ENCODE measurements at regions not wholly inside any gene's neighbourhood (a gene's known extent, or its start where the extent isn't known, plus 50 kb on each side); places are given as distances from the start of the nearest gene placed in this dataset.

DNA sequence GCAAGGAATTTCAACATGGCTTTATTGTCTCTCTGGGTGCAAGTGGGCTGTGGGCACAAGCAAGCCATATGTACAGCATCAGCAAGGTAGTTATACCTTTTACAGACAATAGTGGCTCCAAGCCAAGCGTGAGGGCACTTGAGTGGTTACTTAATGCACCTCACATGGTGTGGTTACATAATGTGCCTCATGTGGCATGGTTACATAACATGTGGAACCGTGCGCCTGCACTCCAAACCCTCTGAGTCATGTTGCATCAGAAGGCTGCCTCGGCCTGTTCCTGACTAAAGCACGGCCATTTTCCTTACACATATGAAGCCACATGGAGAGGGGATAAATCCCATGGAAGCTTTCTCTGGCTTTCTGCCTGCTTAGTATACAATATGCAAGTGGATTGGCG is 150.9 kb downstream of the OSTF1 start:
- TF ChIP-seq, protein P1, sequence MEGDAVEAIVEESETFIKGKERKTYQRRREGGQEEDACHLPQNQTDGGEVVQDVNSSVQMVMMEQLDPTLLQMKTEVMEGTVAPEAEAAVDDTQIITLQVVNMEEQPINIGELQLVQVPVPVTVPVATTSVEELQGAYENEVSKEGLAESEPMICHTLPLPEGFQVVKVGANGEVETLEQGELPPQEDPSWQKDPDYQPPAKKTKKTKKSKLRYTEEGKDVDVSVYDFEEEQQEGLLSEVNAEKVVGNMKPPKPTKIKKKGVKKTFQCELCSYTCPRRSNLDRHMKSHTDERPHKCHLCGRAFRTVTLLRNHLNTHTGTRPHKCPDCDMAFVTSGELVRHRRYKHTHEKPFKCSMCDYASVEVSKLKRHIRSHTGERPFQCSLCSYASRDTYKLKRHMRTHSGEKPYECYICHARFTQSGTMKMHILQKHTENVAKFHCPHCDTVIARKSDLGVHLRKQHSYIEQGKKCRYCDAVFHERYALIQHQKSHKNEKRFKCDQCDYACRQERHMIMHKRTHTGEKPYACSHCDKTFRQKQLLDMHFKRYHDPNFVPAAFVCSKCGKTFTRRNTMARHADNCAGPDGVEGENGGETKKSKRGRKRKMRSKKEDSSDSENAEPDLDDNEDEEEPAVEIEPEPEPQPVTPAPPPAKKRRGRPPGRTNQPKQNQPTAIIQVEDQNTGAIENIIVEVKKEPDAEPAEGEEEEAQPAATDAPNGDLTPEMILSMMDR (conservative IDR thresholded peaks at IDR 0.05; ENCODE audit: low read length), result no peak
- no peak for TF ChIP-seq EZH2phosphoT487 (IDR thresholded peaks at IDR 0.05; ENCODE audit: borderline replicate concordance)

Measured in Loucy (cell line).